ENCODE measurements at regions not wholly inside any gene's neighbourhood (a gene's known extent, or its start where the extent isn't known, plus 50 kb on each side); places are given as distances from the start of the nearest gene placed in this dataset.

DNA sequence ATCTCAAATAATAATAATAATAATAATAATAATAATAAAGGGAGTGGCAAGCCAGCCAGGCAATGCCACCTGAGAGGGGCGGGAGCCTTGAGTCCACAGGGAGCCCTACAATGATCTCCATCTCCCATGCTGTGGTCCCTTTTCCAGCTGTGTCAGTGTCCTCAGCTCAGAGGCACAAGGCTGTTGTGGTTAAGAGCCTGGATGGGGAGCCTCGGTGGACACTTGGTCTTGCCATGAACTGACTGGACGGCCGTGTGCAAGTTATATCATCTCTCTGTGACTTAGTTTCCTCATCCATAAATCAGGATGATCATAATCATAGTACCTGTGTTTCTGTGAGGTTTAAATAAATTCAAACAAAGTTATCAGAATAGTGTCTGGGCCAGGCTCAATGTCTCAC, 127.8 kb upstream of the TIAM1 start:
- no peak overlapping the region for H3K9ac ChIP-seq (ENCODE audit: low read length)
- no peaks in the 10 kb centered on the region for H3K27me3 ChIP-seq (ENCODE audit: insufficient read depth, low read depth, low read length)
- no peaks in the 10 kb centered on the region for H3F3A ChIP-seq (ENCODE audit: insufficient read depth, low read length, poor library complexity, severe bottlenecking)
- TF ChIP-seq EP300 (conservative IDR thresholded peaks at IDR 0.05; ENCODE audit: poor library complexity, severe bottlenecking) (no peak), POLR2AphosphoS5 (IDR thresholded peaks at IDR 0.05) (no peak), SMC3 (conservative IDR thresholded peaks at IDR 0.05; ENCODE audit: poor library complexity) (no peak), EZH2 (IDR thresholded peaks at IDR 0.05; ENCODE audit: borderline replicate concordance, insufficient read depth, low read length, poor library complexity, severe bottlenecking) (no peak), RAD21 (conservative IDR thresholded peaks at IDR 0.05) (no peak), MXI1 (conservative IDR thresholded peaks at IDR 0.05; ENCODE audit: poor library complexity, severe bottlenecking) (no peak), TAF1 (IDR thresholded peaks at IDR 0.05; ENCODE audit: low read depth) (no peak)
- TF ChIP-seq, protein P1, sequence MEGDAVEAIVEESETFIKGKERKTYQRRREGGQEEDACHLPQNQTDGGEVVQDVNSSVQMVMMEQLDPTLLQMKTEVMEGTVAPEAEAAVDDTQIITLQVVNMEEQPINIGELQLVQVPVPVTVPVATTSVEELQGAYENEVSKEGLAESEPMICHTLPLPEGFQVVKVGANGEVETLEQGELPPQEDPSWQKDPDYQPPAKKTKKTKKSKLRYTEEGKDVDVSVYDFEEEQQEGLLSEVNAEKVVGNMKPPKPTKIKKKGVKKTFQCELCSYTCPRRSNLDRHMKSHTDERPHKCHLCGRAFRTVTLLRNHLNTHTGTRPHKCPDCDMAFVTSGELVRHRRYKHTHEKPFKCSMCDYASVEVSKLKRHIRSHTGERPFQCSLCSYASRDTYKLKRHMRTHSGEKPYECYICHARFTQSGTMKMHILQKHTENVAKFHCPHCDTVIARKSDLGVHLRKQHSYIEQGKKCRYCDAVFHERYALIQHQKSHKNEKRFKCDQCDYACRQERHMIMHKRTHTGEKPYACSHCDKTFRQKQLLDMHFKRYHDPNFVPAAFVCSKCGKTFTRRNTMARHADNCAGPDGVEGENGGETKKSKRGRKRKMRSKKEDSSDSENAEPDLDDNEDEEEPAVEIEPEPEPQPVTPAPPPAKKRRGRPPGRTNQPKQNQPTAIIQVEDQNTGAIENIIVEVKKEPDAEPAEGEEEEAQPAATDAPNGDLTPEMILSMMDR (IDR thresholded peaks at IDR 0.05; ENCODE audit: poor library complexity, severe bottlenecking), result no peak
- TF ChIP-seq, protein P2, sequence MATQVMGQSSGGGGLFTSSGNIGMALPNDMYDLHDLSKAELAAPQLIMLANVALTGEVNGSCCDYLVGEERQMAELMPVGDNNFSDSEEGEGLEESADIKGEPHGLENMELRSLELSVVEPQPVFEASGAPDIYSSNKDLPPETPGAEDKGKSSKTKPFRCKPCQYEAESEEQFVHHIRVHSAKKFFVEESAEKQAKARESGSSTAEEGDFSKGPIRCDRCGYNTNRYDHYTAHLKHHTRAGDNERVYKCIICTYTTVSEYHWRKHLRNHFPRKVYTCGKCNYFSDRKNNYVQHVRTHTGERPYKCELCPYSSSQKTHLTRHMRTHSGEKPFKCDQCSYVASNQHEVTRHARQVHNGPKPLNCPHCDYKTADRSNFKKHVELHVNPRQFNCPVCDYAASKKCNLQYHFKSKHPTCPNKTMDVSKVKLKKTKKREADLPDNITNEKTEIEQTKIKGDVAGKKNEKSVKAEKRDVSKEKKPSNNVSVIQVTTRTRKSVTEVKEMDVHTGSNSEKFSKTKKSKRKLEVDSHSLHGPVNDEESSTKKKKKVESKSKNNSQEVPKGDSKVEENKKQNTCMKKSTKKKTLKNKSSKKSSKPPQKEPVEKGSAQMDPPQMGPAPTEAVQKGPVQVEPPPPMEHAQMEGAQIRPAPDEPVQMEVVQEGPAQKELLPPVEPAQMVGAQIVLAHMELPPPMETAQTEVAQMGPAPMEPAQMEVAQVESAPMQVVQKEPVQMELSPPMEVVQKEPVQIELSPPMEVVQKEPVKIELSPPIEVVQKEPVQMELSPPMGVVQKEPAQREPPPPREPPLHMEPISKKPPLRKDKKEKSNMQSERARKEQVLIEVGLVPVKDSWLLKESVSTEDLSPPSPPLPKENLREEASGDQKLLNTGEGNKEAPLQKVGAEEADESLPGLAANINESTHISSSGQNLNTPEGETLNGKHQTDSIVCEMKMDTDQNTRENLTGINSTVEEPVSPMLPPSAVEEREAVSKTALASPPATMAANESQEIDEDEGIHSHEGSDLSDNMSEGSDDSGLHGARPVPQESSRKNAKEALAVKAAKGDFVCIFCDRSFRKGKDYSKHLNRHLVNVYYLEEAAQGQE (IDR thresholded peaks at IDR 0.05; ENCODE audit: borderline replicate concordance), result no peak
- H3K36me3 ChIP-seq (ENCODE audit: insufficient read depth, low read length), result no peaks in the 10 kb centered on the region
- H3K79me2 ChIP-seq (replicated peaks; ENCODE audit: insufficient read depth, low read length), result no peaks in the 10 kb centered on the region
- H3K9me3 ChIP-seq (ENCODE audit: low read length), result no peaks in the 10 kb centered on the region
- H3K27ac ChIP-seq (ENCODE audit: low read length), result no peak overlapping the region
- no peak overlapping the region for H3K4me3 ChIP-seq (ENCODE audit: low read length)
- H3K4me2 ChIP-seq (ENCODE audit: low read length), result no peak overlapping the region
- no peaks in the 10 kb centered on the region for H3K9me2 ChIP-seq (ENCODE audit: insufficient read depth, low read length)
- no peak overlapping the region for H2AFZ ChIP-seq (ENCODE audit: low read depth, low read length)
- H4K20me1 ChIP-seq (ENCODE audit: insufficient read depth), result no peaks in the 10 kb centered on the region

DNA sequence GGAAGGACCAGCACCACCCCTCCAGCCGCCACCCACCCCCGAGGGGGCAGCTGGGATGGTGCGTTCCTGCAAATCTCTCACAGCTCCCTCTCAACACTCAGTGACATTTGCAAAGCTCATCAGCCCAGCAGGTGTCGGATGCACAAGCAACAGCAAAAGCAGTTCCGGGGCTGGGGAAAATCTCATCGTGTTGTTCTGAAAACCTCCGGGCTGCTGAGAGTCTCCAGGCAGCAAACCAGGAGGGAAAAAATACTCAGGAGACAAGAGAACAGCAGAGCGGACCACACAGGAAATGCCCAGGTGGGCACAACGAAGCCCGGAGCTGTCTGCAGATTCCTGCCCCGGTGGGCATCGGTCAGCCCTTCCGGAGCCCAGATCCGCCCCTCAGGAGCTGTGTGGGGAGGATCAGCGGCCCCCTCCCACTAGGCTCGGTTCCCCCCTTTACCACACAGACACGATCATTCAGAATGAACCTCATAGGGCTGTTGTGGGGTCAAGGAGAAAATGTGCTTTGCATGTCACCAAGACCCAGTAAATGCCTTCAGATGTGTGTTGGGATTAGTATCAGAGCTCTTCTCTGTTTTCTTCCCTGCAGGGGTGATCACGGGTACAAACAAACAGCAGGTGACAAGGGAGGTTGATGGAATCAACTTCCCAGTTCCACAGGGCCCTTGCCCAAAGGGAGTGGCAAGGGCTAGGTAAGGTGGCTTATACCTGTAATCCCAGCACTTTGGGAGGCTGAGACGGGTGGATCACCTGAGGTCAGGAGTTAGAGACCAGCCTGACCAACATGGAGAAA, 127.0 kb upstream of the TIAM1 start:
- H2AFZ ChIP-seq (ENCODE audit: low read depth, low read length), result no peak overlapping the region
- no peaks in the 10 kb centered on the region for H3K27me3 ChIP-seq (ENCODE audit: insufficient read depth, low read depth, low read length)
- no peaks in the 10 kb centered on the region for H3K9me2 ChIP-seq (ENCODE audit: insufficient read depth, low read length)
- no peaks in the 10 kb centered on the region for H3K9me3 ChIP-seq (ENCODE audit: low read length)
- H3K36me3 ChIP-seq (ENCODE audit: insufficient read depth, low read length), result no peaks in the 10 kb centered on the region
- no peak overlapping the region for H3K4me2 ChIP-seq (ENCODE audit: low read length)
- no peaks in the 10 kb centered on the region for H3F3A ChIP-seq (ENCODE audit: insufficient read depth, low read length, poor library complexity, severe bottlenecking)
- H3K79me2 ChIP-seq (replicated peaks; ENCODE audit: insufficient read depth, low read length), result no peaks in the 10 kb centered on the region
- H3K27ac ChIP-seq (ENCODE audit: low read length), result no peak overlapping the region
- H3K9ac ChIP-seq (ENCODE audit: low read length), result no peak overlapping the region
- no peak overlapping the region for H3K4me3 ChIP-seq (ENCODE audit: low read length)
- H4K20me1 ChIP-seq (ENCODE audit: insufficient read depth), result no peaks in the 10 kb centered on the region
- TF ChIP-seq, protein P1 (IDR thresholded peaks at IDR 0.05; ENCODE audit: poor library complexity, severe bottlenecking), result no peak
- TF ChIP-seq, protein P2 (IDR thresholded peaks at IDR 0.05; ENCODE audit: borderline replicate concordance), result no peak
- TF ChIP-seq MXI1 (conservative IDR thresholded peaks at IDR 0.05; ENCODE audit: poor library complexity, severe bottlenecking), result no peak
- TF ChIP-seq EP300 (conservative IDR thresholded peaks at IDR 0.05; ENCODE audit: poor library complexity, severe bottlenecking), result no peak
- TF ChIP-seq EZH2 (IDR thresholded peaks at IDR 0.05; ENCODE audit: borderline replicate concordance, insufficient read depth, low read length, poor library complexity, severe bottlenecking), result no peak
- no peak for TF ChIP-seq SMC3 (conservative IDR thresholded peaks at IDR 0.05; ENCODE audit: poor library complexity)
- no peak for TF ChIP-seq RAD21 (conservative IDR thresholded peaks at IDR 0.05)
- no peak for TF ChIP-seq TAF1 (IDR thresholded peaks at IDR 0.05; ENCODE audit: low read depth)
- no peak for TF ChIP-seq POLR2AphosphoS5 (IDR thresholded peaks at IDR 0.05)

All from neural cell (in vitro differentiated cells).